Activated naive CD8-positive, alpha-beta T cell treated with anti-CD3 and anti-CD28 coated beads, Interleukin-2, amount 50 U/mL, for 24 hours (primary cell): ENCODE measurements at regions not wholly inside any gene's neighbourhood (a gene's known extent, or its start where the extent isn't known, plus 50 kb on each side); places are given as distances from the start of the nearest gene placed in this dataset.

Experiments
- ATAC-seq: fragments of 150-1000 bp; cut with Tn5 transposase; one replicate; pipeline ENCODE4 v1.10.0; 2021
- DNase-seq: peaks from one replicate; pipeline ENCODE4 v3.0.0; 2021
- H3K27ac Mint-ChIP-seq: one replicate; pipeline ENCODE4 v1.8.0; 2021; ENCODE audit warnings: mild to moderate bottlenecking, mixed read lengths
- H3K27me3 Mint-ChIP-seq: one replicate; pipeline ENCODE4 v1.8.0; 2021; ENCODE audit warnings: mixed read lengths
- H3K36me3 Mint-ChIP-seq: one replicate; pipeline ENCODE4 v1.8.0; 2021; ENCODE audit warnings: low read depth, mixed read lengths
- H3K4me1 Mint-ChIP-seq: one replicate; pipeline ENCODE4 v1.8.0; 2021; ENCODE audit warnings: mixed read lengths
- H3K4me3 Mint-ChIP-seq: one replicate; pipeline ENCODE4 v1.8.0; 2021; ENCODE audit warnings: mild to moderate bottlenecking, moderate library complexity, mixed read lengths
- H3K9me3 Mint-ChIP-seq: one replicate; pipeline ENCODE4 v1.8.0; 2021; ENCODE audit warnings: mixed read lengths

GRCh38 chr4:152269448-152270191 lies 266.3 kb downstream of the FBXW7 start:
- H3K4me1 Mint-ChIP-seq = no peaks in the 10 kb centered on the region
- H3K9me3 Mint-ChIP-seq = no peaks in the 10 kb centered on the region
- ATAC-seq = no peak
- no peak overlapping the region for H3K27ac Mint-ChIP-seq
- DNase-seq = no peak
- H3K4me3 Mint-ChIP-seq = no peak overlapping the region
- H3K36me3 Mint-ChIP-seq = no peaks in the 10 kb centered on the region
- H3K27me3 Mint-ChIP-seq = no peaks in the 10 kb centered on the region

GRCh38 chr4:152267811-152268210 lies 268.1 kb downstream of the FBXW7 start:
- H3K27ac Mint-ChIP-seq = no peak overlapping the region
- no peaks in the 10 kb centered on the region for H3K4me1 Mint-ChIP-seq
- no peaks in the 10 kb centered on the region for H3K27me3 Mint-ChIP-seq
- H3K4me3 Mint-ChIP-seq = no peak overlapping the region
- no peaks in the 10 kb centered on the region for H3K36me3 Mint-ChIP-seq
- DNase-seq (no peak), ATAC-seq (no peak)
- H3K9me3 Mint-ChIP-seq = no peaks in the 10 kb centered on the region

- no peaks in the 10 kb centered on the region for H3K9me3 Mint-ChIP-seq
- H3K4me1 Mint-ChIP-seq = no peaks in the 10 kb centered on the region
- H3K27me3 Mint-ChIP-seq = no peaks in the 10 kb centered on the region
- ATAC-seq (no peak), DNase-seq (no peak)
- no peak overlapping the region for H3K27ac Mint-ChIP-seq
- no peaks in the 10 kb centered on the region for H3K36me3 Mint-ChIP-seq
- no peak overlapping the region for H3K4me3 Mint-ChIP-seq
These were observed 268.9 kb downstream of the FBXW7 start for GRCh38 chr4:152266831-152267480.

- no peaks in the 10 kb centered on the region for H3K36me3 Mint-ChIP-seq
- H3K27me3 Mint-ChIP-seq = no peaks in the 10 kb centered on the region
- no peak overlapping the region for H3K4me3 Mint-ChIP-seq
- ATAC-seq (no peak), DNase-seq (no peak)
- H3K4me1 Mint-ChIP-seq = no peaks in the 10 kb centered on the region
- no peak overlapping the region for H3K27ac Mint-ChIP-seq
- no peaks in the 10 kb centered on the region for H3K9me3 Mint-ChIP-seq
These were observed 270.7 kb downstream of the FBXW7 start for GRCh38 chr4:152265149-152265621.

- ATAC-seq = no peak
- H3K27ac Mint-ChIP-seq = no peak overlapping the region
- H3K36me3 Mint-ChIP-seq = no peaks in the 10 kb centered on the region
- H3K4me1 Mint-ChIP-seq = peaks cover 5% of the 10 kb centered on the region
- H3K4me3 Mint-ChIP-seq = no peak overlapping the region
- peaks cover 4% of the 10 kb centered on the region for H3K9me3 Mint-ChIP-seq
- DNase-seq = no peak
- H3K27me3 Mint-ChIP-seq = no peaks in the 10 kb centered on the region
These were observed 271.8 kb downstream of the FBXW7 start for GRCh38 chr4:152264106-152264505.

GRCh38 chr4:152259866-152260265 lies 276.0 kb downstream of the FBXW7 start:
- ATAC-seq (no peak), DNase-seq (no peak)
- Mint-ChIP-seq H3K4me3 (no peak overlapping the region), H3K4me1 (peaks cover 12% of the 10 kb centered on the region), H3K36me3 (no peaks in the 10 kb centered on the region), H3K27me3 (no peaks in the 10 kb centered on the region), H3K9me3 (peaks cover 4% of the 10 kb centered on the region), H3K27ac (no peak overlapping the region)

GRCh38 chr4:152258804-152259708 lies 276.8 kb downstream of the FBXW7 start:
- Mint-ChIP-seq H3K4me1 (peaks cover 16% of the 10 kb centered on the region), H3K9me3 (peaks cover 4% of the 10 kb centered on the region), H3K4me3 (no peak overlapping the region), H3K36me3 (no peaks in the 10 kb centered on the region), H3K27ac (no peak overlapping the region), H3K27me3 (no peaks in the 10 kb centered on the region)
- no peak for DNase-seq
- ATAC-seq = no peak

- Mint-ChIP-seq H3K4me3 (no peak overlapping the region), H3K27ac (no peak overlapping the region), H3K9me3 (peaks cover 4% of the 10 kb centered on the region), H3K27me3 (no peaks in the 10 kb centered on the region), H3K4me1 (peaks cover 17% of the 10 kb centered on the region), H3K36me3 (no peaks in the 10 kb centered on the region)
- DNase-seq = no peak
- ATAC-seq = no peak
These were observed 277.5 kb downstream of the FBXW7 start for GRCh38 chr4:152258391-152258790.

- H3K27me3 Mint-ChIP-seq = no peaks in the 10 kb centered on the region
- no peak overlapping the region for H3K27ac Mint-ChIP-seq
- ATAC-seq (no peak), DNase-seq (no peak)
- no peaks in the 10 kb centered on the region for H3K36me3 Mint-ChIP-seq
- H3K9me3 Mint-ChIP-seq = peaks cover 4% of the 10 kb centered on the region
- peaks cover 17% of the 10 kb centered on the region for H3K4me1 Mint-ChIP-seq
- no peak overlapping the region for H3K4me3 Mint-ChIP-seq
These were observed 278.3 kb downstream of the FBXW7 start for GRCh38 chr4:152257601-152258066.

GRCh38 chr4:152256996-152257395 lies 278.9 kb downstream of the FBXW7 start:
- H3K4me3 Mint-ChIP-seq = no peak overlapping the region
- H3K9me3 Mint-ChIP-seq = peaks cover 4% of the 10 kb centered on the region
- H3K4me1 Mint-ChIP-seq = peaks cover 17% of the 10 kb centered on the region
- ATAC-seq (no peak), DNase-seq (no peak)
- H3K27me3 Mint-ChIP-seq = no peaks in the 10 kb centered on the region
- H3K27ac Mint-ChIP-seq = no peak overlapping the region
- no peaks in the 10 kb centered on the region for H3K36me3 Mint-ChIP-seq

GRCh38 chr4:152255437-152255836 lies 280.5 kb downstream of the FBXW7 start:
- Mint-ChIP-seq H3K9me3 (peaks cover 4% of the 10 kb centered on the region), H3K4me3 (peak overlapping the region; percentile 32), H3K27ac (no peak overlapping the region), H3K4me1 (peaks cover 17% of the 10 kb centered on the region), H3K27me3 (no peaks in the 10 kb centered on the region), H3K36me3 (no peaks in the 10 kb centered on the region)
- peak; percentile 99 for ATAC-seq
- peak; percentile 56 for DNase-seq

- H3K27me3 Mint-ChIP-seq = no peaks in the 10 kb centered on the region
- H3K4me1 Mint-ChIP-seq = peaks cover 13% of the 10 kb centered on the region
- DNase-seq (no peak), ATAC-seq (no peak)
- H3K4me3 Mint-ChIP-seq = no peak overlapping the region
- H3K9me3 Mint-ChIP-seq = no peaks in the 10 kb centered on the region
- no peaks in the 10 kb centered on the region for H3K36me3 Mint-ChIP-seq
- H3K27ac Mint-ChIP-seq = no peak overlapping the region
These were observed 287.5 kb downstream of the FBXW7 start for GRCh38 chr4:152248347-152248746.

GRCh38 chr4:152247271-152247975 lies 288.5 kb downstream of the FBXW7 start:
- DNase-seq (no peak), ATAC-seq (no peak)
- Mint-ChIP-seq H3K9me3 (no peaks in the 10 kb centered on the region), H3K4me3 (no peak overlapping the region), H3K4me1 (peaks cover 13% of the 10 kb centered on the region), H3K27ac (no peak overlapping the region), H3K36me3 (no peaks in the 10 kb centered on the region), H3K27me3 (no peaks in the 10 kb centered on the region)

- Mint-ChIP-seq H3K4me1 (peaks cover 13% of the 10 kb centered on the region), H3K27me3 (no peaks in the 10 kb centered on the region), H3K36me3 (no peaks in the 10 kb centered on the region), H3K9me3 (no peaks in the 10 kb centered on the region), H3K27ac (no peak overlapping the region), H3K4me3 (no peak overlapping the region)
- ATAC-seq (no peak), DNase-seq (no peak)
These were observed 289.2 kb downstream of the FBXW7 start for GRCh38 chr4:152246659-152247058.
